GM18511 (cell line): ENCODE measurements at regions not wholly inside any gene's neighbourhood (a gene's known extent, or its start where the extent isn't known, plus 50 kb on each side); places are given as distances from the start of the nearest gene placed in this dataset.
"Not testable (repeated sequence)": the region's sequence is repeated elsewhere in the genome, so short reads cannot be mapped to it uniquely, and the experiment has no call there.

Experiments
- ATAC-seq: cut with Tn5 transposase; IDR thresholded peaks from one replicate; pipeline ENCODE4 v1.9.1; 2021; ENCODE audit warnings: mild to moderate bottlenecking, moderate library complexity; ENCODE audit not compliant: unreplicated experiment

DNA sequence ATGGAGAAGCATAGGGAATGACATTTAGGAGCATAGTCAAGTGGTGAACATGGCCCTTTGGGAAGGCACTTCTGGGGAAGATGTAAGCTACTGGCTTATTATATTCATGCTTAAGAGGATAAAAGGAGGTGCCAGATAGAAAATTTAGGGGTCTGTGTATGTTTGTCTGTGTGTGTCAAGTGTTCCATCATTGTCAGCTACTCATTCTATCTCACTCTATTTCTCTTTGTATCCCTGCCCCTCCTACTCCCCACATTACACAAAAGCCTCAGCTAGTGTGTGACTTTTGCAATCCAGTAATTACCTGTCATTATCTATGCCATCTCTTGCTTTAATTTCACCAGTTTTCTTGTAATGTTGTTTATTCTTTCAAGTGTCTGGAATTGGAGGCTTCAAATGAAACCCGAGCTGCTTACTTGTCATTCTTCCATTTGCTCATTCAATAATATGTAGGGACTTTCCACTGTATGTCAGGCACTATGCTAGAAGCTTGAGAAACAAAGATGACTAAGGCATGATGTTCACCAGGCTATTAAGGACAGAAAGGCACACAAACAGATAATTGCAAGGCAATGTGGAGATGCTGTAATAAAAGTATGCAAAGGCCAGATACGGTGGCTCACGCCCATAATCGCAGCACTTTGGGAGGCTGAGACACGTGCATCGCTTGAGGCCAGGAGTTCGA, 229.8 kb upstream of the TEX13C start:
- no peak for ATAC-seq

GRCh38 chrX:125093852-125094251, 225.8 kb upstream of the TEX13C start:
- no peak for ATAC-seq

GRCh38 chrX:125094901-125095300, 224.8 kb upstream of the TEX13C start:
- no peak for ATAC-seq

DNA sequence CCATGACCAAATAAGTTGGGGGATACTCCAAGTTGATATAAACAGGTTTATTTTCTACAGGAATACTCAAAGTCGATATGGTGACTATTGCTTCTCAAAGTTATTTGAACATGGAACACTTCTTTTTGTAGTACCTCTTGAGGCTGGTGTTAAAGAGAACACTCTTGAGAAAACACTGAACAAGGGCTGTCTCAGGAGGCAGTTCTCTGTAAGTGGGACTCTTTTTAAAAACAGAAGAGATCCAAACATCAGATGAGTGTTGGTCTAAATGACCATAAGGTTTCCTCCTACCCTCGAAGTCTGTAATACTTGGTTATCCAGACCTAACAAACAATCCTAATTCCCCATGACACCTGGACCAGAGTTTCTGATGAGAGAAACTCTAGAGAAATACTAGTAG, 223.2 kb upstream of the TEX13C start:
- ATAC-seq = no peak

DNA sequence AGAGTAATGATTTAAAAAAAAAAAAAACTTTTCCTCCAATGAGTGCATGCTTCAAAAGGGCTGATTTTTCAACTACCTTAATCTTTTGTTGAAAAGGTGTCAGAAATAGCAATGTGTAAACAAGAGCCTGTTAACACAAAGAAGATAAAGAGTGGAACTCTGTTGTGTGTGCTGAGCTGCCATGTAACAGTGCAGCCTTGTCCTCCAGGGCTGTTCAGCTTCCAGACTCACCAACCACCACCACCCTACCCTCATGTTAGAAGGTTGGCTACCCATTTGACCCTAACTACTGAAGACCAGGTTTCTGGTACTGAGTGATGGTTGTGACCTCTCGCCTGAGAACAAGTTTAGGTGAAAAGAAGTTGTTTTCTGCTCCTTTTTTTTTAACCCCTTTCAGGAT, 222.8 kb upstream of the TEX13C start:
- no peak for ATAC-seq

- ATAC-seq = no peak
Measured at GRCh38 chrX:125101971-125102755, 217.5 kb upstream of the TEX13C start.

DNA sequence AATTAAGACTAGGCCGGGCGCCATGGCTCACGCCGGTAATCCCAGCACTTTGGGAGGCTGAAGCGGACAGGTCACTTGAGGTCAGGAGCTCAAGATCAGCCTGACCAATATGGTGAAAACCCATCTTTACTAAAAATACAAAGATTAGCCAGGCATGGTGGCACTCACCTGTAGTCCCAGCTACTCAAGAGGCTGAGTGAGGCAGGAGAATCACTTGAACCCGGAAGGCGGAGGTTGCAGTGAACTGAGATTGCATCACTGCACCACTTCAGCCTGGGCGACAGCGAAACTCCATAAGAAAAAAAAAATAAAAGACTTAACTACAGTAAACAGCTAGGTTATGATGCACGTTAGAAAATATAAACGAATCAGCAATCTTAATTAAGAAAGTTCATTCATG, 216.0 kb upstream of the TEX13C start:
- ATAC-seq = no peak

GRCh38 chrX:125108921-125109320, 210.8 kb upstream of the TEX13C start:
- no peak for ATAC-seq

GRCh38 chrX:125131164-125131563, 188.5 kb upstream of the TEX13C start:
- ATAC-seq = no peak

DNA sequence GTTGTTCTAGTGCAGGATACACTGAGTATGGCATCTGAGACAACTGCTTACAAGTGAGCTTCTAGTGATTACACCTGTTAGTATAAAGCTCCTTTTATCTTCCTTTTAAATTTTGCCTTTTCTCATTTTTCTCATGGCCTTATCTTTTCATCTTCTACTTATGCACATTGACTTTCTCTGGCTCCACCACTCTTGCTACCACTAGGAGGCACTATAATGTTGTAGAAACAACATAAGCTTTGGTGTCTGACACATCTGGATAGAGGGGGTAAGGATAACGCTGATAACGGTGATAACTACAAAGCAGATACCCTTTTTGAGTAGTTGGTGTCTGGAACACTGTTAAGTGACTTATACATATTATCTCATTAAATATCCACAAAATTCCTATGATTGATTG, 187.4 kb upstream of the TEX13C start:
- ATAC-seq = peak; percentile 69

GRCh38 chrX:125137521-125137920, 182.2 kb upstream of the TEX13C start:
- ATAC-seq = no peak

GRCh38 chrX:125150231-125150630, 169.4 kb upstream of the TEX13C start:
- no peak for ATAC-seq

DNA sequence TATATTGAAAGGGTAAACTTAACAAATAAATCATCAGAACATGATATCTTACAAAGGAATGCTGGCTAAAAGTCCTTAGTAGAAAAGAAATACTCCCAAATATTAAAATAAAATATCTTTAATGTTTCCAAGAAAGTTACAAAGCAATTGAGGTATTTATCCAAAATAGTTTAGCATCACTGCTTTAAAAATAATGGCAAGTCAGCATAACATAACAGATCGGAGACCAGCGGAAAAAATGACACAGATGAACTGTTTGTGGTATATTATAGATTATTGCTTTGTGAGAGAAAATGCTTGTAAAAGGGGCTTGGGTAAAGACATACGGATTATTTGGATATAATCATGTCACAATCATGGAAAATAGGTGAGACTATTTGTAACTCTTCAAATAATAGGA, 168.5 kb upstream of the TEX13C start:
- no peak for ATAC-seq

DNA sequence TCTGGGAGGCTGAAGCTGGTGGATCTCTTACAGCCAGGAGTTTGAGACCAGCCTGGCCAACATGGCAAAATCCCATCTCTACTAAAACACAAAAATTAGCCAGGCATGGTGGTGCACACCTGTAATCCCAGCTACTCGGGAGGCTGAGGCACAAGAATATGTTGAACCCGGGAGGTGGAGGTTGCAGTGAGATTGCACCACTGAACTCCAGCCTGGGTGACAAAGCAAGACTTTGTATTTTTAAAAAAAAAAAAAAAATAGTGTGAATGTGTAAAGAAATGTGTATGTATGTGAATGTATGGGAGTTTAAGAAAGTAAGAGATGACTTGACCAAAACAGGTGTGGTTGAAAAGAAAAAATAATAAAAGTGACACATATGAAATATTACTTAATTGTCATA, 167.7 kb upstream of the TEX13C start:
- ATAC-seq = no peak

DNA sequence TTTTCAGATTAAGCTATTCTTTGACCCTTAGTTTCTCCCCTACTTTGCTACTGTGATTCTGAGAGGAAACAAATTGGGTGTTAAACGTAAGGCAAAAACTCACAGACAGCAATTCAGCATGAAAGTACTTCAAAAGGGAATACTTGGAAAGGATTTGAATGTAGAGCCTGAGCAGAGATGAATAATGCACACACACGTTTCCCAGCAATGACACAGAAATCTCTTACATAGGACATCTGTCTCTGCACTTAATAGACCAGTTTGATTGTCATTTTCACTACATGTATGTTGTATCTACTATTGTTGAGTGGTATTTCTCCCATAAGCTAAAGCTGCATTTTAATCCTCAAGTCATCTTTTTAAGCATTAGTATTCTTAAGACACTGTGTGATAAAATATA, 166.1 kb upstream of the TEX13C start:
- ATAC-seq = no peak

DNA sequence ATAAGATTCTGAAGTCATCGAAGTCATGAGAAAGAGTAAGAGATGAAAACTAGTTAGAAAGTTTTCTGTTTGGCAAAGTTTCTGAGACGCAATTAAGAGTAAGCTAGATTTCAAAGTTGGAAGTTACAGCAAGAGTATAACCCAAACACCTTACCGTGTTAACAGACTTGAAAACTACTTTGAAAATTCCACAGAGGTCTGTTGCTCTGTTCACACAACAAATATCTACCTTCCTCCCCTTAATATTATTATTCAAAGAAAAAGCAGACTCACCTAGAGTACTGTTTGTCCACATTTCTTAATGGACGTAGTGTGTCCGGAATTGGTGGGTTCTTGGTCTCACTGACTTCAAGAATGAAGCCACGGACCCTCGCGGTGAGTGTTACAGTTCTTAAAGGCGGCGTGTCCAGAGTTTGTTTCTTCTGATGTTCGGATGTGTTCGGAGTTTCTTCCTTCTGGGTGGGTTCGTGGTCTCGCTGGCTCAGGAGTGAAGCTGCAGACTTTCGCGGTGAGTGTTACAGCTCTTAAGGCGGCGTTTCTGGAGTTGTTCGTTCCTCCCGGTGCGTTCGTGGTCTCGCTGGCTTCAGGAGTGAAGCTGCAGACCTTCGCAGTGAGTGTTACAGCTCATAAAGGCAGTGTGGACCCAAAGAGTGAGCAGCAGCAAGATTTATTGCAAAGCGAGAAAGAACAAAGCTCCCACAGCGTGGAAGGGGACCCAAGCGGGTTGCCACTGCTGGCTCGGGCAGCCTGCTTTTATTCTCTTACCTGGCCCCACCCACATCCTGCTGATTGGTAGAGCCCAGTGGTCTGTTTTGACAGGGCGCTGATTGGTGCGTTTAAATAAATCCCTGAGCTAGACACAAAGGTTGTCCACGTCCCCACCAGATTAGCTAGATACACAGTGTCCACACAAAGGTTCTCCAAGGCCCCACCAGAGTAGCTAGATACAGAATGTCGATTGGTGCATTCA, 165.1 kb upstream of the TEX13C start:
- ATAC-seq = not testable (repeated sequence)

GRCh38 chrX:125155296-125156033, 164.2 kb upstream of the TEX13C start:
- not testable (repeated sequence) for ATAC-seq

- ATAC-seq = no peak
Measured at GRCh38 chrX:125170459-125170858, 149.2 kb upstream of the TEX13C start.

GRCh38 chrX:125172531-125172930, 147.1 kb upstream of the TEX13C start:
- no peak for ATAC-seq

- no peak for ATAC-seq
Measured at GRCh38 chrX:125175991-125176584, 143.6 kb upstream of the TEX13C start.
